Left renal cortex interstitium (tissue), 4 donors: ENCODE measurements at regions not wholly inside any gene's neighbourhood (a gene's known extent, or its start where the extent isn't known, plus 50 kb on each side); places are given as distances from the start of the nearest gene placed in this dataset.

ENCODE experiments used
- DNase-seq, 4 donors: peaks; one replicate each; pipeline ENCODE4 v3.0.0-alpha.2; 2013; ENCODE audit warnings: low read depth in 4 of 4, low spot score in 2 of 4, missing footprints in 1 of 4

DNA sequence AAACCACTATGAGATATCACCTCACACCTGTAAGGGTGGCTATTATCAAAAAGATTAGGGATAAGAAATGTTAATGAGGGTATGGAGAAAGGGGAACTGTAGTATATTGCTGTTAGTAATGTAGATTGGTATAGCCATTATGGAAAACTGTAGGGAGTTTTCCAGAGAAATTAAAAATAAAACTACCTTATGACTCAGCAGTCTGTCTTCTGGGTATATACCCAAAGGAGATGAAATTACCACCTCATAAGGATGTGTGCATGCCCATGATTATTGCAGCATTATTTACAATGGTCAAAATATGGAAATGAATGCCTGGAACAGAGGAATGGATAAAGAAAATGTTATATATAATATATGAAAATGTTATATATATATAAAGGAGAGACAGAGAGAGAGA lies 303.8 kb downstream of the METTL15 start:
- DNase-seq = no peak

DNA sequence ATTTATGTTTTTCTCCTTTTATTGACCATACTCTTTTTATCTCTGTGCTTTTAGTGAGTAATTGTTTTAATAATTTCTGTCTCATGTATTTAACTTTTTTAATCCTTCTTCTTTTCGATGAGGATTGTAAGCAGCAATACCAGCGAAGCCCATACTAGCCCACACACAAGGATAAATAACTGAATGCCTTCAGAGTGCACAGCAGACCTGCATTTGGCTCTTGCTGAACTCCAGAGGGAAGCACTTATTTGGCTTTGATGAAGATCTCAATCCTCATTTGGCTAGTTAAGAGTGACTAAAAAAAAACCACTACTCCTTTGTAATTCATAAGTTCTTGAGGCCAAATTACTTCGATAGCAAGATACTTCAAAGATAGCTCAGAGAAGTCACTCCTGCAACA lies 293.3 kb downstream of the METTL15 start:
- no peak for DNase-seq

- no peak for DNase-seq
These were observed 292.3 kb downstream of the METTL15 start for GRCh38 chr11:28400331-28401100.

DNA sequence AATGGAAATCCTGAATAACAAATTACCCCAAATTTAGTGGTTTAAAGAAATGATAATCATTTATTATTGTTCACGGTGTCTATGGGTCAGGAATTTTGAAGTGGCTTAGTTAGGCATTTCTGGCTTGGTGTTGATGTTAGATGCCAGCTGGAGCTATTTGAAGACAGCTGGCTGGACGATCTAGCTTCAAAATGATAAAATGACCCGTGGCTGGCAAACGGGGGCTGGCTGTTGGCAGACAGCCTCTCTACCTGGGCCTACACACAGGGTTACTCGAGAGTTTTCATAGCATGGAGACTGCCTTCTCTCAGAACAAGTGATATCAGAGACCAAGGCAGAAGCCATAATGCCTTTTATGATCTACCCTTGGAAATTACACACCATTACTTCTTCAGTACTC lies 285.2 kb downstream of the METTL15 start:
- DNase-seq = no peak

DNA sequence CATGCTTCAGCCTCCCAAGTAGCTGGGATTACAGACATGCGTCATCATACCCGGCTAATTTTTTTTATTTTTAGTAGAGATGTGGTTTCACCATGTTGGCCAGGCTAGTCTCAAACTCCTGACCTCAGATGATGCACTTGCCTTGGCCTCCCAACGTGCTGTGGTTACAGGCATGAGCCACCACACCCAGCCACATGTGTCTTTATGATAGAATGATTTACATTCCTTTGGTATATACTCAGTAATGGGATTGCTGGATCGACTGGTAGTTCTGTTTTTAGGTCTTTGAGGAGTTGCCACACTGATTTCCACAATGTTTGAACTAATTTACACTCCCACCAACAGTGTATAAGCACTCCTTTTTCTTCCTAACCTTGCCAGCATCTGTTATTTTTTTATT lies 276.2 kb downstream of the METTL15 start:
- DNase-seq = no peak

- no peak for DNase-seq
These were observed 275.3 kb downstream of the METTL15 start for GRCh38 chr11:28383456-28383855.
